Activated CD4-positive, alpha-beta T cell treated with anti-CD3 and anti-CD28 coated beads for 36 hours (primary cell): ENCODE measurements at regions not wholly inside any gene's neighbourhood (a gene's known extent, or its start where the extent isn't known, plus 50 kb on each side); places are given as distances from the start of the nearest gene placed in this dataset.
"Not testable (repeated sequence)": the region's sequence is repeated elsewhere in the genome, so short reads cannot be mapped to it uniquely, and the experiment has no call there.

ENCODE experiments used
- ATAC-seq: fragments of 200-7000 bp; cut with Tn5 transposase; one replicate; pipeline ENCODE4 v1.10.0; 2021; ENCODE audit warnings: mild to moderate bottlenecking, moderate library complexity
- CTCF ChIA-PET: fragments of 350-600 bp; sonication (Branson Sonifier 250); formaldehyde crosslinking; loops from one replicate; lab custom pipeline; 2021; ENCODE audit warnings: antibody characterized with exemption; lab: Charles Lee
- POLR2A ChIA-PET: fragments of 350-600 bp; sonication (Branson Sonifier 250); formaldehyde crosslinking; loops from one replicate; lab custom pipeline; 2021; ENCODE audit warnings: antibody characterized with exemption, inconsistent platforms; lab: Charles Lee
- DNase-seq: peaks from one replicate; pipeline ENCODE4 v3.0.0-alpha.2; 2020
- H3K27ac Mint-ChIP-seq: one replicate; pipeline ENCODE4 v1.8.0; 2021; ENCODE audit warnings: mixed read lengths
- H3K27me3 Mint-ChIP-seq: one replicate; pipeline ENCODE4 v1.8.0; 2021; ENCODE audit warnings: mixed read lengths
- H3K36me3 Mint-ChIP-seq: one replicate; pipeline ENCODE4 v1.8.0; 2021; ENCODE audit warnings: low read depth, mixed read lengths
- H3K4me1 Mint-ChIP-seq: one replicate; pipeline ENCODE4 v1.8.0; 2021; ENCODE audit warnings: mixed read lengths
- H3K4me3 Mint-ChIP-seq: one replicate; pipeline ENCODE4 v1.8.0; 2021; ENCODE audit warnings: mild to moderate bottlenecking, moderate library complexity, mixed read lengths
- H3K9me3 Mint-ChIP-seq: one replicate; pipeline ENCODE4 v1.8.0; 2021; ENCODE audit warnings: low read depth, mixed read lengths
- intact Hi-C, 2 experiments: fragments of 100-400 bp; cut with DNase I in 1 of 2; cut with micrococcal nuclease in 1 of 2; formaldehyde crosslinking; loops; one replicate each; pipeline versions ENCODE4 v1.14.2 to v1.15.1; 2022 to 2024; cut with DNase I, micrococcal nuclease

GRCh38 chr13:18322821-18323220 is 858.8 kb downstream of the TUBA3C start:
- H3K4me1 Mint-ChIP-seq, H3K27ac Mint-ChIP-seq, H3K36me3 Mint-ChIP-seq, intact Hi-C loops, CTCF ChIA-PET, ATAC-seq, POLR2A ChIA-PET, H3K9me3 Mint-ChIP-seq, H3K27me3 Mint-ChIP-seq, H3K4me3 Mint-ChIP-seq, DNase-seq: not testable (repeated sequence)

DNA sequence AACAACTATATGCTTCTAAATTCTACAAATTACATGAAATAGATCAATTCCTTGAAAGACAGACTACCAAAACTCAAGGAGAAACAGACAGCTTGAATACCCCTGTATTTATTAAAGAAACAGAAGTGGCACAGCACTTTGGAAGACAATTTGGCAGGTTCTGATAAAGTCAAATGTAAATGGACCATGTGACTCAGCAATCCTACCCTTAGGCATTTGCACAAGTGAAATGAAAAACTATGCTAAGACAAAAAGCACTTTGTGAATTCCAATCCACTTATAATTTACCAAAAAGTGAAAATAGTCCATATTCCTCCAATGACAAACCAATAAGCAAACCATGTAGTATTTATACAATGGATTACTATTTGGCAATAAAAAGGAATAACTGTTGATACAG is 862.0 kb downstream of the TUBA3C start:
- H3K27ac Mint-ChIP-seq, H3K27me3 Mint-ChIP-seq, ATAC-seq, H3K4me3 Mint-ChIP-seq, H3K36me3 Mint-ChIP-seq, CTCF ChIA-PET, H3K9me3 Mint-ChIP-seq, intact Hi-C loops, H3K4me1 Mint-ChIP-seq, DNase-seq, POLR2A ChIA-PET: not testable (repeated sequence)

DNA sequence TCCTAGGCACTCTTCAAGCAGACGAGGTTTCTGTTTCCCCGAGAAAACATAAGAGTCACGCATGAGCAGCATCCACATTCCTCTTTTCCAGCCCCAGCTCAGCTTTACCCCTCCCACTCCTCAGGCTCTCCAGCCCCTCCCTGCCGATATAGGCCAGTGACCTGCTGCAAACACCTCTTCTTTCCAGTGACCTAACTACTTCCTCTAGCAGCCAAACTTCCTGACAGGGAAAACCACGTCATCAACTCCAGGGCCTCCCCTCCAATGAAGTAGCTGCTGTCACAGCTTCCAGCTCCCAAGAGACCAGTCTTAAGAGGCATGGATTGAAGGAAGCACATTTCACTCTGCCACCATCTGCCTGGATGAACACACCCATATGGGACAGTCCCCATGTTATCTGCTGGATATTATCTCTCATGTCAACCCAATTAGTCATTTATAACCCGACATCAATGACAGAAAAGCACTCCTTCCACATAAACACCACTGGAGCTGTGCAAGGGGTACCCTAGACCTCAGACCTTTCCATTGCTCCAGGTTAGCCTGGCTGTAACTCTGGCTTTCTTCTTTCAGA is 878.3 kb downstream of the TUBA3C start:
- H3K27ac Mint-ChIP-seq, H3K36me3 Mint-ChIP-seq, intact Hi-C loops, DNase-seq, POLR2A ChIA-PET, H3K27me3 Mint-ChIP-seq, H3K4me1 Mint-ChIP-seq, CTCF ChIA-PET, ATAC-seq, H3K4me3 Mint-ChIP-seq: not testable (repeated sequence)
- peaks cover 10% of the 10 kb centered on the region for H3K9me3 Mint-ChIP-seq

DNA sequence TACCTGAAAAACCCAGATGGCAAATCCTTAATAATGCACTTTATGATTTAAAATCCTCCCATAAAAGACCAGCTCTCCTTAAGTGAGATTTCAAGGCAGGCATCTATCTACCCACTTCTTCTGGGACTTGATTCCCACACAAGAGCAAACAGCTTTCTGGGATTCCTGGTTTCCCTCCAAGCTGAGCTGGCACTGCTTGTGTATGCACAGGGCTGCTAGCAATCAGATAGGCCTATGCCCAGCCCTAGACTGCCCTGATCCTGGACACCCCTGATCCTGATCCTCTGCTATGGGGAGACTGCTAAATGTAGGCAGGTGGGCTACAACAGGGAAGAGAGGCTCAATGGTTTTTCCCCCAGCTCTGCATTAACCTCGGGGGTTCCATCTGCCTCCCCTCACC is 880.7 kb downstream of the TUBA3C start:
- H3K27me3 Mint-ChIP-seq, H3K36me3 Mint-ChIP-seq, DNase-seq, POLR2A ChIA-PET, CTCF ChIA-PET, H3K4me3 Mint-ChIP-seq, intact Hi-C loops, H3K27ac Mint-ChIP-seq, ATAC-seq, H3K4me1 Mint-ChIP-seq: not testable (repeated sequence)
- peaks cover 16% of the 10 kb centered on the region for H3K9me3 Mint-ChIP-seq

GRCh38 chr13:18297359-18297758 is 884.3 kb downstream of the TUBA3C start:
- H3K27me3 Mint-ChIP-seq, H3K4me1 Mint-ChIP-seq, CTCF ChIA-PET, H3K4me3 Mint-ChIP-seq, DNase-seq, H3K9me3 Mint-ChIP-seq, ATAC-seq, POLR2A ChIA-PET, intact Hi-C loops, H3K36me3 Mint-ChIP-seq, H3K27ac Mint-ChIP-seq: not testable (repeated sequence)

DNA sequence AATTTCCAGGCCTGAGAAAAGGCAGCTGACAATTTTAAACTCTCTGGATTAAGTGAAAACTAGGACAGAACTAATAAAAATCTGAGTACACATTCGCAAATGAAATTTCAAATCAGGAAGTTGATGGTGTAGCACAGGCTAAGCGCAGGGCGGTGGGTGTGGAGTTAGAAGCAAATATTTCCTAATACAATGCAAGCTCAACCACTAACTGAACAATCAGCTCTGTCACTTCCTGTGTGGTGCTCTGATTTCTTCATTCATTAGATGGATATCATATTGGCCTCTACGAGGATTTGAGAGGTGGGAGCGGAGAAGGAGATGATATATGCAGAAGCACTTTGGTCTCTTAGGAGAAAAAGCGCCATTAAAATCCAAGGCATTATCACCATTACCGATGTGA is 885.0 kb downstream of the TUBA3C start:
- H3K27ac Mint-ChIP-seq, H3K4me1 Mint-ChIP-seq, ATAC-seq, DNase-seq, H3K27me3 Mint-ChIP-seq, H3K36me3 Mint-ChIP-seq, H3K4me3 Mint-ChIP-seq, intact Hi-C loops, POLR2A ChIA-PET, H3K9me3 Mint-ChIP-seq, CTCF ChIA-PET: not testable (repeated sequence)

GRCh38 chr13:18294311-18294710 is 887.3 kb downstream of the TUBA3C start:
- DNase-seq, H3K4me1 Mint-ChIP-seq, ATAC-seq, CTCF ChIA-PET, H3K36me3 Mint-ChIP-seq, H3K4me3 Mint-ChIP-seq, POLR2A ChIA-PET, H3K9me3 Mint-ChIP-seq, H3K27me3 Mint-ChIP-seq, H3K27ac Mint-ChIP-seq, intact Hi-C loops: not testable (repeated sequence)

- ATAC-seq, CTCF ChIA-PET, DNase-seq, H3K9me3 Mint-ChIP-seq, H3K27me3 Mint-ChIP-seq, H3K27ac Mint-ChIP-seq, POLR2A ChIA-PET, intact Hi-C loops, H3K36me3 Mint-ChIP-seq, H3K4me3 Mint-ChIP-seq, H3K4me1 Mint-ChIP-seq: not testable (repeated sequence)
Measured at GRCh38 chr13:18286848-18287247, 894.8 kb downstream of the TUBA3C start.

DNA sequence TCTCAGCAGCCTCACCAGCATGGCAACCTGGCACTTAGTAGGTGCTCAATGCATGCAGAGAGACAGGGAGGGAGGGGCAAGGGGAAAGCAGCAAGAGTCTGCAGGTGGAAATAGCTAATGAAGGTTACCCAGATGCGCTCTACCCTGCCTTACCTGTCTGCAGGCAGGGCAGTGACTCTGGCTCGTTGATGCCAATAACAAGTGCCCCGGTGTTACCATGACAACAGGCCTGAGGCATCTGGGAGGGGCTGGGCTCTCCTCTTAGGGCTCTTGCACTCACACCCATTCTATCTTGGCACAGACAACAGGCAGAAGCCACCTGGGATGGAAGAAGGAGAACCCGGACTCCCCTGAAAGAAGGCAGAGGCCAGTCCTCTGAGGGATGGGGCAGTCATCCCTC is 896.0 kb downstream of the TUBA3C start:
- H3K4me3 Mint-ChIP-seq, H3K9me3 Mint-ChIP-seq, H3K27me3 Mint-ChIP-seq, H3K36me3 Mint-ChIP-seq, POLR2A ChIA-PET, DNase-seq, CTCF ChIA-PET, ATAC-seq, H3K27ac Mint-ChIP-seq, intact Hi-C loops, H3K4me1 Mint-ChIP-seq: not testable (repeated sequence)

GRCh38 chr13:18284040-18284439 is 897.6 kb downstream of the TUBA3C start:
- ATAC-seq, H3K36me3 Mint-ChIP-seq, POLR2A ChIA-PET, CTCF ChIA-PET, H3K27ac Mint-ChIP-seq, DNase-seq, H3K4me1 Mint-ChIP-seq, H3K4me3 Mint-ChIP-seq, intact Hi-C loops, H3K9me3 Mint-ChIP-seq, H3K27me3 Mint-ChIP-seq: not testable (repeated sequence)

- CTCF ChIA-PET, H3K4me3 Mint-ChIP-seq, H3K4me1 Mint-ChIP-seq, H3K36me3 Mint-ChIP-seq, intact Hi-C loops, ATAC-seq, H3K27me3 Mint-ChIP-seq, DNase-seq, POLR2A ChIA-PET, H3K27ac Mint-ChIP-seq, H3K9me3 Mint-ChIP-seq: not testable (repeated sequence)
Measured at GRCh38 chr13:18281829-18282597, 899.6 kb downstream of the TUBA3C start.
